HL-60 (cell line): ENCODE measurements at regions not wholly inside any gene's neighbourhood (a gene's known extent, or its start where the extent isn't known, plus 50 kb on each side); places are given as distances from the start of the nearest gene placed in this dataset.

Experiments
- POLR2AphosphoS5 ChIP-seq: IDR thresholded peaks from 2 replicates; pipeline ENCODE4 v1.6.1; 2012; ENCODE audit warnings: low read depth
- TF ChIP-seq, protein P1 (sequence below): IDR thresholded peaks from one replicate; pipeline ENCODE4 v1.5.1; 2011; ENCODE audit warnings: low read length, control low read depth, inconsistent platforms; ENCODE audit not compliant: insufficient read depth

DNA sequence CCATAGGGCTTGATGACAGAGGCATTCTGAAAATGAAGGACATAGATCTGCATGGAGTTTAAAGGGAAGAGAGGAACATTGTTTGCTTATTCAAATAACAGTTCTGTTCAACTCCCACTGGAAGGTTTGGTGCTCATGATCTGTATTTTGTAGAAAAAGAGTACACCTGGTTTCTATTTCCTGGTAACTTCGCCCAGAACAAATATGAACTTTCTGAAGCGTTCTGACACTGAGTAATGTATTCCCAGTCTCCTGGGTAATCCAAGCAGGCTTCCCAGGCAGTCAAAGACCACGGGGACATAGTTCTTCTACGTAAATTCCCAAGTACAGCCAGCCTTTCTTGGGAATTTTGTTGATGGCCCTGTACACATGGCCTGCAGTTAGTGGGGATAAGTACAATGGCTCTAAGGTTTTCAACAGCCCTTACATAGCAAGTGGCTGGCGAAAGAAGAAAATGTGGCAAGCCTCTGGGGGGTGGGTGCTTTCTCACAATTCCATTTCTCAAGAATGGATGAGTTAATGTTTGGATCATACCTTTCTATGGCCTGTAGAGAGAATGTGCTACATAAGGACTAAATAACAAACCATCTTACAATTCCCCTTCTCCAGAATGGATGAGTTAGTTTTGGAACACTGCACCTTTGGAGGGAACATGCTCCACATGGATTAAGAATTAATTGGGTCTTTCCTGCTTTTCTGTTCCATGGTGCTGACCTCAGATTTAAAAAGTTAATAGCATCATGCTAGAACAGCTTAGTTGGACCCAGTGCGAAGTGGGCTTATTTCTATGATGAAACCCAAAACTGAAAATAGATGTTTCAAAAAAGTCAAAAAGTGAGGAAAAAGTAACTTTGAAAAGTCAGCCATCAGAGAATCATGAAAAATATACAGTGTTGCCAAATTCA, 52.7 kb downstream of the COL6A6 start:
- TF ChIP-seq, protein P1, sequence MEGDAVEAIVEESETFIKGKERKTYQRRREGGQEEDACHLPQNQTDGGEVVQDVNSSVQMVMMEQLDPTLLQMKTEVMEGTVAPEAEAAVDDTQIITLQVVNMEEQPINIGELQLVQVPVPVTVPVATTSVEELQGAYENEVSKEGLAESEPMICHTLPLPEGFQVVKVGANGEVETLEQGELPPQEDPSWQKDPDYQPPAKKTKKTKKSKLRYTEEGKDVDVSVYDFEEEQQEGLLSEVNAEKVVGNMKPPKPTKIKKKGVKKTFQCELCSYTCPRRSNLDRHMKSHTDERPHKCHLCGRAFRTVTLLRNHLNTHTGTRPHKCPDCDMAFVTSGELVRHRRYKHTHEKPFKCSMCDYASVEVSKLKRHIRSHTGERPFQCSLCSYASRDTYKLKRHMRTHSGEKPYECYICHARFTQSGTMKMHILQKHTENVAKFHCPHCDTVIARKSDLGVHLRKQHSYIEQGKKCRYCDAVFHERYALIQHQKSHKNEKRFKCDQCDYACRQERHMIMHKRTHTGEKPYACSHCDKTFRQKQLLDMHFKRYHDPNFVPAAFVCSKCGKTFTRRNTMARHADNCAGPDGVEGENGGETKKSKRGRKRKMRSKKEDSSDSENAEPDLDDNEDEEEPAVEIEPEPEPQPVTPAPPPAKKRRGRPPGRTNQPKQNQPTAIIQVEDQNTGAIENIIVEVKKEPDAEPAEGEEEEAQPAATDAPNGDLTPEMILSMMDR: no peak
- TF ChIP-seq POLR2AphosphoS5: no peak
